ENCODE measurements at regions not wholly inside any gene's neighbourhood (a gene's known extent, or its start where the extent isn't known, plus 50 kb on each side); places are given as distances from the start of the nearest gene placed in this dataset.

DNA sequence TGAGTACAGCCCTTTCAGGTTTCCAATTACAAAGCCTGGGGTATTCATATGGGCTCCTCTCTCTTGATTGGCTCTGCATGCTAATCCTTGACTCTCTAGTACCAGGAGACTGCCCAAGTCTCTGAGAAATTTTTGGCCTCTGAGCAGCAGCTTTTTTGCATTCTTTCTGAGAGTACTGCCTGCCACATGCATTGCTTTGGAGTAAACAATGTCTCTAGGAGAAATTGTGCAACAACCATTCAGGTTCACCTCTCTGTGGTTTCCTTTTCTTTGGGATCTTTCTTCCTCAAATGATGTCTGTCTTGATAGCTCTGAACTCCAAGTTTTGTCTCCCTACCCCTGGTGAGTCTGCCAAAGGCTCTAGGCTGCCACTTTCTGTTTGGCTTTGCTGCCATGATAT is 115.8 kb upstream of the SETBP1 start:
- Histone ChIP-seq H3K4me1 (no peaks in the 10 kb centered on the region), H3K36me3 (no peaks in the 10 kb centered on the region), H3K27me3 (no peaks in the 10 kb centered on the region), H3K4me3 (no peak overlapping the region), H3K27ac (no peak overlapping the region), H3K9me3 (no peaks in the 10 kb centered on the region)
- intact Hi-C loops (cut with DNase I; ENCODE audit: low total_unique reads), result no loop called here
- TF ChIP-seq POLR2A (IDR thresholded peaks at IDR 0.05) (no peak), CTCF (IDR thresholded peaks at IDR 0.05 in 4 of 5, conservative IDR thresholded peaks at IDR 0.05 in 1 of 5) (no peak)
- in situ Hi-C loops (cut with MboI; ENCODE audit: low sequenced_read_pairs in 4 of 4), result no loop called here
- DNase-seq, result no peak
- ATAC-seq, result no peak

GRCh38 chr18:44568342-44568741 is 112.3 kb upstream of the SETBP1 start:
- no peaks in the 10 kb centered on the region for H3K27me3 ChIP-seq
- intact Hi-C loops (cut with DNase I; ENCODE audit: low total_unique reads) (no loop called here), in situ Hi-C loops (cut with MboI; ENCODE audit: low sequenced_read_pairs in 4 of 4) (no loop called here)
- H3K36me3 ChIP-seq, result no peaks in the 10 kb centered on the region
- TF ChIP-seq POLR2A (IDR thresholded peaks at IDR 0.05) (no peak), CTCF (IDR thresholded peaks at IDR 0.05 in 4 of 5, conservative IDR thresholded peaks at IDR 0.05 in 1 of 5) (no peak)
- H3K27ac ChIP-seq, result no peak overlapping the region
- no peaks in the 10 kb centered on the region for H3K9me3 ChIP-seq
- DNase-seq, result no peak
- no peak overlapping the region for H3K4me3 ChIP-seq
- ATAC-seq, result no peak
- no peaks in the 10 kb centered on the region for H3K4me1 ChIP-seq

- no peaks in the 10 kb centered on the region for H3K9me3 ChIP-seq
- ATAC-seq (no peak), DNase-seq (no peak)
- no peak overlapping the region for H3K4me3 ChIP-seq
- no peaks in the 10 kb centered on the region for H3K36me3 ChIP-seq
- TF ChIP-seq CTCF (IDR thresholded peaks at IDR 0.05 in 4 of 5, conservative IDR thresholded peaks at IDR 0.05 in 1 of 5), result no peak
- in situ Hi-C loops (cut with MboI; ENCODE audit: low sequenced_read_pairs in 4 of 4) (no loop called here), intact Hi-C loops (cut with DNase I; ENCODE audit: low total_unique reads) (no loop called here)
- H3K27me3 ChIP-seq, result no peaks in the 10 kb centered on the region
- no peaks in the 10 kb centered on the region for H3K4me1 ChIP-seq
- no peak overlapping the region for H3K27ac ChIP-seq
These were observed 111.7 kb upstream of the SETBP1 start for GRCh38 chr18:44568986-44569385.

DNA sequence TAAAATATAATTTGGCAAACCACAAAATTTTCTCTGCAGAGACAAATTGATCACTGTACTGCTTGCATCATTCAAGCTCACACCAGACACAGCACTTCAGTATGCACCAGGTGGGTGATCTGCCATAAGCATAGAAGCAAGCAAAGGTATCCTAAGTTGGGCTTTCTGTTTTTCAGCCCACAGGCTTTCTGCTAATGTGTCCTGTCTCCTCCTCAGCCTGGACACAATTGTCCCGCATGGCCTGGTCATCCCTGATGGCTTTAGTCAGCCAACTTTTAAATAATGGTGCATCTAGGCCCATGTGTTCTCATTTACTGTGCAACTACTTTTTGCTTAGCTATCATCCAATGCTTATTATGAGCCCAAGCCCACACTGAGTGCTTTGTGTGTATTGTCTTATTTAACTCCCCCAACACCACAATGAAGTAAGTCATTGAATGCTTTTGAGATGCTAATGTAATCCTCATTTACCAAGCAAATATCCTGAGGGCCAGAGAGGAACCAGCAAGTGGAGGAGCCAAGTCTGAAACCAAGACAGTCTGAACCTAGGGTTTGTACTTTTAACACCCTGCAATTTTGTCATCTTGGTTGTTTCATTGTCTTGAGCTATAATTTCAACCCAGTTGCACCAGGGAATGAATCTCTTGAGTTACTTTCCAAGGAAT is 111.2 kb upstream of the SETBP1 start:
- ATAC-seq, result no peak
- TF ChIP-seq CTCF (IDR thresholded peaks at IDR 0.05 in 4 of 5, conservative IDR thresholded peaks at IDR 0.05 in 1 of 5) (no peak), POLR2A (IDR thresholded peaks at IDR 0.05) (no peak)
- intact Hi-C loops (cut with DNase I; ENCODE audit: low total_unique reads), result no loop called here
- Histone ChIP-seq H3K27ac (no peak overlapping the region), H3K4me3 (no peak overlapping the region), H3K4me1 (no peaks in the 10 kb centered on the region), H3K9me3 (no peaks in the 10 kb centered on the region), H3K36me3 (no peaks in the 10 kb centered on the region), H3K27me3 (no peaks in the 10 kb centered on the region)
- in situ Hi-C loops (cut with MboI; ENCODE audit: low sequenced_read_pairs in 4 of 4), result no loop called here
- DNase-seq, result no peak
